ENCODE measurements at regions not wholly inside any gene's neighbourhood (a gene's known extent, or its start where the extent isn't known, plus 50 kb on each side); places are given as distances from the start of the nearest gene placed in this dataset.

DNA sequence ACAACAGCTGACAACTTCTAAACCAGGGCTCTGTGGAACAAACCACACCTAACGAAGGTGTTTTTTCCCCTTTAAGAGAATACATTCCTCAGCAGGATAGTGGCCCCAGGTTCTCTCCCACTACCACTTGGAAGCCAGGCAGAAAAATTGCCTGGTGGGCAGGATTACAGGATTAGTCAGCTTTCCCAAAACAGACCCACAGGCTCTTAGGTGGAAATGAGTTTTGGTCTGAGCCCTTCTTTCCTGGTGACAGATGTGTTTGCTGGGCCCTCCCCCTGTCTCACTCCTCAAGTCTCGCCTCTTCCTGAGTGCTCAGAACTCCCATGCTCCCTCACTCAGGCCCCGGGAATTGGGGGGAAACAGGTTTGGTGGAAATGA is 139.4 kb upstream of the HAAO start:
- TF ChIP-seq EP300 (IDR thresholded peaks at IDR 0.05; ENCODE audit: borderline replicate concordance): no peak
- TF ChIP-seq, protein P1, sequence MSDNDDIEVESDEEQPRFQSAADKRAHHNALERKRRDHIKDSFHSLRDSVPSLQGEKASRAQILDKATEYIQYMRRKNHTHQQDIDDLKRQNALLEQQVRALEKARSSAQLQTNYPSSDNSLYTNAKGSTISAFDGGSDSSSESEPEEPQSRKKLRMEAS (IDR thresholded peaks at IDR 0.05): no peak

Measured in Ishikawa (cell line).